NCI-H345 treated with DMSO at 0.1 percent for 48 hours (cell line): ENCODE measurements at regions not wholly inside any gene's neighbourhood (a gene's known extent, or its start where the extent isn't known, plus 50 kb on each side); places are given as distances from the start of the nearest gene placed in this dataset.

Experiments
- DNase-seq: peaks from one replicate; lab custom pipeline; 2025; ENCODE audit not compliant: unreplicated experiment; lab: John Stamatoyannopoulos, UW

DNA sequence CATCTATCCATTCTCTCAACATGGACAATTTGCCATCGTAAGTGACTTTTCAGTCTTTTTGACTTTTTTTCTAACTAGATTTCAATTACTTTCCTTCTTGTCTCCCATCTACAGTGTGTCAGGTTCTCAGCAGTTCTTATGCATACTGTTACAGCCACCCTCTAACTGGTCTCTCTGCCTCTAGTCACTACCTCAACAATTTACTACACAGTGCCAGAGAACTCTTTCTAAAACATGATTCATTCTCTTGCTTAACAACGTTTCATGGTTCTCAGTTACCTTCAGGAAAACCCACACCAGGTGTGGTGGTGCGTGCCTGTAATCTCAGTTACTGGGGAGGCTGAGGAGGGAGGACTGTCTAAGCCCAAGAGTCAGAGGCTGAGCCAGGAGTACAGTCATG lies 95.4 kb downstream of the DIPK2A start:
- DNase-seq: no peak

- no peak for DNase-seq
These were observed 102.1 kb downstream of the DIPK2A start for GRCh38 chr3:144073698-144074097.

- no peak for DNase-seq
These were observed 108.0 kb downstream of the DIPK2A start for GRCh38 chr3:144079634-144080033.

DNA sequence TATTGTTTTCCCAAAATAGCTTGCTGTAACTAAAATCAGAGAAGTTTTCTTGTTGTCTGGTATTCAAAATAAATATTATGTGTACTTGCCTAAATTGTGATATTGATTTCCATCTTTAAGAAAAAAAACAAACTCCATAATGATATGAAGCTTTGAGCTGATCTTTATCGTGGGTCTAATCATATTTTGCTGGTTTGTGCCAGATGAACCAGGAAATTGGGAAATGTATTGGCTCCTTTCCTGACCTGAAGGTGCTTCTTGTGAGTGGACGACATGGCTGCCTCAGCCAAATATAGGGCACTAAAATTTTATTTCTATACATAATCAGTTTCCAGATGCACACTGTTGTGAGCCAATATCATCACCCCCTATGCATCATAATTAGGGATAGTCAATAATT lies 113.3 kb downstream of the DIPK2A start:
- no peak for DNase-seq

GRCh38 chr3:144085964-144086363 lies 114.3 kb downstream of the DIPK2A start:
- peak; percentile 4 for DNase-seq

- DNase-seq: no peak
These were observed 124.4 kb downstream of the DIPK2A start for GRCh38 chr3:144096016-144096415.

- peak; percentile 12 for DNase-seq
These were observed 125.5 kb downstream of the DIPK2A start for GRCh38 chr3:144097163-144097562.

- DNase-seq: no peak
These were observed 127.1 kb downstream of the DIPK2A start for GRCh38 chr3:144098691-144099090.

DNA sequence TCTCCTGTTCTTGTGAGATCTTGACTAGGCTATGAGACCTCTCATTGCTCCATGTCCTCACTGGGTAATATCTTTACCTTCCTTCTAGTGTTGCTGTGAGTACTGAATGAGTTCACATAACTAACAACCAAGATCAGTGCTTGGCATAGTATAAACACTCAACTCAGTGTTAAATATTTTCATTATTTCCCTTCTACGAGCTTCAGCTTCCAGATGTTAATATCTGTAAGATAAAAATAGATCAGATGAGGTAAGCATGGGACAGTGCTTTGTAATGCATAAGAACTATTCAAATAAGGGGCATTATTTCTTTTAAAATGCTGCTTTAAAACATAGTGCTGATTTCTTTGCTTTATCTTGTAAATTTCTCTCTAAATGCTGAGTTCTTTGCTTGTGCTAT lies 130.8 kb downstream of the DIPK2A start:
- no peak for DNase-seq

GRCh38 chr3:144104186-144104585 lies 132.6 kb downstream of the DIPK2A start:
- DNase-seq: no peak

DNA sequence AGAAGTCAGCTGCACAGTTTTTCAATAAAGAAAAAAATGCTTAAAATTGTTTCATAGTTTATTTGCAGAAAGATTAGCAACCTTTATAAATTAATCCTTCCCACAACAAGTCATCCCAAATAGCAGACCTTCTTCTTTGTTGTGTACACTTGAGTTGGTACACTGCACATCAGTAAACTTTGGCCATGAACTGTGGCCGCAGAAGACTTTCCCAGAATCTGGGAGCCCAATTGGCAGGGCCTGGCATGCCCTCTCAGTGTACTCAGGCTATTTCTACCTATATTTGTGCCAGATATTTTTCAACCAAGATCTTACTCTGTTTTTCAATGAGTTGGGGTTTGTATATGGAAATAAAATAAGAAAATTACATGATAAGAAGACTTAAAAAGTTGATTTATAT lies 133.1 kb downstream of the DIPK2A start:
- DNase-seq: no peak

- DNase-seq: no peak
These were observed 133.9 kb downstream of the DIPK2A start for GRCh38 chr3:144105542-144105941.

GRCh38 chr3:144106970-144107369 lies 135.3 kb downstream of the DIPK2A start:
- DNase-seq: no peak

DNA sequence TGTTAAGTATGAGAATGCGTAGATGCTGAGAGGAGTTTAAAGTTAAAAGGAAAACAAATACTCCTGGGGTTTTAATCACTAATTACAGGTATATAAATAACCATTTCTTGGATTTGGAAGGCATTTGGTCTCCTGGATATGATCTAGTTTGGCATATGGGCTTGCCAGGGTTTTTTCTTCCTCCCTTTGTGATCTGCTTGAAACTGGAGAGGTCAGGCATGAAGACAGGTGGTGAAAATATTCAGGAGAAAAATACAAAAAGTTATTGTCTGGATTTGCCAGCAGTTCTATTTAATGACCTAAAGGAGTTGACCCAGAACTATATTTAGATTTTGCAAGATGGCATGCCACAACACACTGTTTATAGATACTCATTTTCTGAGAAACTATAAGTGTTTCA lies 136.3 kb downstream of the DIPK2A start:
- no peak for DNase-seq

DNA sequence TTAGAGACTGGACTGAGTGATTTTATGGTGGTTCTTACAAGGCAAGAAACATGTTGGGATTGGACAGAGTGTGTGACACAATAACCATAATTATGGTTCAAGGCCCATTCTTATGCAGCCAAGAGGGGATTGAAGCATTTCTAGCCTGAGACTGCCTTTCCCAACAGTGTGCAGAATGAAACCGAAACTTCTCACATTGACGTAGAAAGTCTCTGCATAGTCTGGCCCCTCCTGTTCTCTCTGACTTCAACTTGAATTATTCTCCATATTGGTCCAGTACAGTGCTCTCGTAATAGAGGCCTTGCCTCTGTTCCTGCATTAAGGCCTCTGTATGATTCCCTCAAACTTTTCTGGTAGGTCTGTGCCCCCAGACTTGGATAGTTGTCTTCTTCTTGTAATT lies 138.3 kb downstream of the DIPK2A start:
- DNase-seq: no peak

GRCh38 chr3:144112036-144112435 lies 140.4 kb downstream of the DIPK2A start:
- DNase-seq: no peak

- no peak for DNase-seq
These were observed 140.8 kb downstream of the DIPK2A start for GRCh38 chr3:144112437-144112836.

- DNase-seq: no peak
These were observed 143.1 kb downstream of the DIPK2A start for GRCh38 chr3:144114767-144115166.

GRCh38 chr3:144119633-144120032 lies 148.0 kb downstream of the DIPK2A start:
- no peak for DNase-seq

- no peak for DNase-seq
These were observed 150.0 kb downstream of the DIPK2A start for GRCh38 chr3:144121661-144122060.

DNA sequence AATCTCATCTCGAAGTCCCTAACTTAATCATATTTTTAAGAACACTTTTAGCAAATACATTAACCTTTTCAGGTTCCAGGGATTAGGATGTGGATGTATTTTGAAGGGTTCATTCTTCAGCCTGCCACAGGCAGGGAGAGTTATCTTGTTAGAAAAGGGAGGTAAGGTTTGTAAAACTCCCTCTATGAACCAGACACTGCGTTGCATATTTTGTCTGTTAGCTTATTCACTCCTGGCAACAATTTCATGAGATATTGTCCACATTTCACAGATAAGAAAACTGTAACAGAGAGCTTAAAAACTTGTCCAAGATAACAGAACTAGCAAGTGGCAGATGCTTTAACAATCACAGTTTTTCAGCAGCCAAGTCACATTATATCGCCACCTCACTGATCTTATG lies 155.4 kb downstream of the DIPK2A start:
- DNase-seq: no peak

DNA sequence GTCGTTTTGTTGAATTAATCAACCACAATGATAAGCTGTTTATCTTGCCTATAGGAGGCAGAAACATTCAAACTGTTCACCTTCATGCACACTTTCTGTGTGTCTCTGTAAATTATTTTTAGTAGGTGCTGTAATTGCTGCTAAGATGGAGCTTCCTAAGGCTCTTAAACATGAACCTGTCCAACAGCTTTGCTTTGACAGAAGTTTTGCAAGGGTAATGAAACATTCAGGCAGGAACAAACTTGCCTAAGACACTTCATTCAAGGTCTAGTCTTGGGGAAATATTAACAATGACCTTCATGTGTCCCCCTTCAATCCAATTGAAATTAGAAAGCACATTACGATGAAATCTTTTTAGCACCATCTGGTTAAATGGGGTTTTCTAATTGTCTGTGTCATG lies 156.1 kb downstream of the DIPK2A start:
- no peak for DNase-seq

DNA sequence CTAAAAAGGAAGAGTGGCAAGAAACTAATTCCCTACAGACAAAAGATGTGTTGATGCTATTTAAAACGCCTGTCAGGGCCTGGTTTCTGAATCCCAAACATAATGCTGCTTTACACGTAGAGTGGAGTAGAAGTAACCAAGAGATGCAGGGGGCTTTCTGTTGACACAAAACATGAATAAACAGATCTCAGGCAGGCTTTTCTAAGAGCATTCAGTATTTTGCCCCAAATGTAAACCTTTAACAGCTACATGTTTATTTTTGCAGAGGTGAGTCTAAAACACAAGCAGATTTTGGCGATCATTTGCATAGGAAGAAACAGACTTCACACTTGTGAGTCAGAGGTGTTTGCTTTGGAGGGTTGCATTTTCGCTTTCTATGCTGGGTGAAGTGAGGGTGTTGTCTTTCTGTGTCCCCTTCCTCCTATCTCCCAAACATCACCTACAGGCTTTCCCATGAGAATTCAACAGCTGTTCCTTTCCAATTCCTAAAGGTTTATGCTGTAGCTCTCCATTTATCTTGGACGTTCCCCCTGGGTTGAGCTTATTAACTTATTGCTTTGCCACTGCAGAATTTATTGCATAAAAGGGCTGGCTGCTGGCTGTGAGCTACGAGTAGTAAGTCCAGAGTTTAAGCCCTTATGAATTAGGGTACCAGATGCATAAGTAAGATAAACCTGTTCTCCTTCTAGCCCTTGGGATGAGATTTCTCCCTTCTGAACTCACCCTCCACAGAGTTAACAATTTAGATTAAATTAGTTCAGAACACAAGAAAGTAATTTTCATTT lies 156.7 kb downstream of the DIPK2A start:
- DNase-seq: peak; percentile 37
